K562 (cell line): ENCODE measurements at regions not wholly inside any gene's neighbourhood (a gene's known extent, or its start where the extent isn't known, plus 50 kb on each side); places are given as distances from the start of the nearest gene placed in this dataset.

Experiments
- ATAC-seq: fragments of 200-7000 bp; cut with Tn5 transposase; 3 replicates; pipeline ENCODE4 v1.9.1; 2020; ENCODE audit warnings: moderate library complexity
- BruUV-seq: library from RNA; stranded (reverse); fragments of 400-500 nt; replicated peaks from 2 replicates; lab custom pipeline; 2021; lab: Mats Ljungman, UMichigan
- CTCF ChIA-PET: fragments of 300-600 bp; formaldehyde crosslinking; extraction: SDS; loops from one replicate; lab custom pipeline; 2021; ENCODE audit warnings: low intra/inter-chr PET ratio; lab: Yijun Ruan, JAX
- POLR2A ChIA-PET: fragments of 300-600, 350-650 bp; sonication (Branson Sonifier 250); formaldehyde crosslinking; extraction: SDS; loops from one replicate; lab custom pipeline; 2021; ENCODE audit warnings: antibody characterized with exemption, inconsistent platforms; lab: Yijun Ruan, JAX
- DNase-seq, 4 experiments: peaks; one replicate each; pipeline versions ENCODE4 v3.0.0 to v3.0.0-alpha.2; 2011 to 2018; ENCODE audit warnings: low spot score in 3 of 4, mixed read lengths in 3 of 4; ENCODE audit errors: extremely low read depth in 1 of 4
- FAIRE-seq: peaks from 2 replicates; lab custom pipeline; 2011; peaks lifted over from hg19 to GRCh38; lab: Jason Lieb, UNC
- H2AFZ ChIP-seq: 2 replicates; pipeline ENCODE4 v1.6.0; 2011; ENCODE audit warnings: low read depth, low read length, control low read depth, inconsistent platforms
- H3K27ac ChIP-seq: fragments of 200-600 bp; 3 replicates; pipeline ENCODE4 v1.8.0; 2011; ENCODE audit warnings: low read depth, mild to moderate bottlenecking, control low read depth, inconsistent platforms, low read length, moderate library complexity, mixed read lengths; ENCODE audit errors: extremely low read depth
- H3K27me3 ChIP-seq, 2 experiments: fragments of 300-600 bp in 1 of 2; 2 replicates in 1 of 2; 3 replicates in 1 of 2; pipeline versions ENCODE4 v1.6.0 to v1.8.0; 2011; ENCODE audit warnings: inconsistent platforms in 2 of 2, low read length in 2 of 2, mild to moderate bottlenecking in 1 of 2, mixed read lengths in 1 of 2, moderate library complexity in 1 of 2; ENCODE audit not compliant: control insufficient read depth in 2 of 2, insufficient read depth in 2 of 2
- H3K36me3 ChIP-seq: fragments of 300-600 bp; 3 replicates; pipeline ENCODE4 v1.8.0; 2011; ENCODE audit warnings: mild to moderate bottlenecking, low read length, inconsistent platforms; ENCODE audit not compliant: control insufficient read depth, insufficient read depth
- H3K4me1 ChIP-seq, 2 experiments: fragments of 200-600 bp in 1 of 2; replicated peaks in 1 of 2; 2 replicates in 1 of 2; 3 replicates in 1 of 2; pipeline versions ENCODE4 v1.5.1 to v1.8.0; 2011; ENCODE audit warnings: inconsistent platforms in 2 of 2, low read length in 2 of 2, mild to moderate bottlenecking in 1 of 2, mixed read lengths in 1 of 2, moderate library complexity in 1 of 2; ENCODE audit not compliant: control insufficient read depth in 2 of 2, insufficient read depth in 2 of 2
- H3K4me2 ChIP-seq: 2 replicates; pipeline ENCODE4 v1.6.1; 2011; ENCODE audit warnings: low read length, control low read depth, inconsistent platforms, mixed read lengths; ENCODE audit not compliant: insufficient read depth
- H3K4me3 ChIP-seq: fragments of 200-600 bp; sonication (generic), shearing (Covaris generic); 2 replicates; pipeline ENCODE4 v1.5.1; 2016; ENCODE audit warnings: control low read depth, inconsistent platforms
- H3K79me2 ChIP-seq: fragments of 200-600 bp; 3 replicates; pipeline ENCODE4 v1.8.0; 2011; ENCODE audit warnings: low read length, inconsistent platforms; ENCODE audit not compliant: control insufficient read depth, insufficient read depth
- H3K9ac ChIP-seq, 2 experiments: 2 replicates each; pipeline versions ENCODE4 v1.6.0 to v1.6.1; 2011; ENCODE audit warnings: low read depth in 2 of 2, low read length in 2 of 2, control low read depth in 1 of 2, inconsistent platforms in 1 of 2, mild to moderate bottlenecking in 1 of 2, mixed read lengths in 1 of 2; ENCODE audit not compliant: insufficient read depth in 1 of 2
- H3K9me1 ChIP-seq: one replicate; pipeline ENCODE4 v1.6.0; 2011; ENCODE audit warnings: inconsistent platforms, mild to moderate bottlenecking, low read length, moderate library complexity; ENCODE audit not compliant: control insufficient read depth, insufficient read depth
- H3K9me3 ChIP-seq: replicated peaks from 2 replicates; pipeline ENCODE4 v1.5.1; 2011; ENCODE audit warnings: low read depth, low read length, inconsistent platforms; ENCODE audit not compliant: control insufficient read depth, insufficient read depth
- H4K20me1 ChIP-seq: replicated peaks from 2 replicates; pipeline ENCODE4 v1.6.1; 2011; ENCODE audit warnings: low read length, inconsistent platforms, mixed read lengths; ENCODE audit not compliant: control insufficient read depth, insufficient read depth
- ARNT ChIP-seq, 2 experiments: fragments of 450-650 bp; IDR thresholded peaks; 2 replicates each; pipeline ENCODE4 v1.6.1; 2016; ENCODE audit warnings: mild to moderate bottlenecking in 1 of 2
- SLC30A9 ChIP-seq: fragments of 250-450 bp; sonication (Bioruptor Pico); IDR thresholded peaks from 2 replicates; pipeline ENCODE4 v1.8.0; 2022; ENCODE audit warnings: mild to moderate bottlenecking, moderate library complexity
- SRF ChIP-seq, 2 experiments: fragments of 250-450, 450-650 bp in 1 of 2; sonication (Bioruptor Pico) in 1 of 2; sonication (generic) in 1 of 2; formaldehyde crosslinking; IDR thresholded peaks; 2 replicates each; pipeline versions ENCODE4 v1.5.0 to v1.5.1; 2020 to 2022; ENCODE audit warnings: mild to moderate bottlenecking in 1 of 2, missing genetic modification reagents in 1 of 2
- WGBS: fragments of 100-300 bp; shearing (Covaris generic); methylation state at CpG from one replicate; pipeline ENCODE4 v1.1.6; 2016; ENCODE audit warnings: low coverage, mixed read lengths; ENCODE audit not compliant: insufficient coverage; ENCODE audit errors: missing lambda C conversion rate; 5-methylcytosine and 5-hydroxymethylcytosine counted together
- in situ Hi-C: fragments of 300-500 bp; cut with MboI; formaldehyde crosslinking; loops from 4 replicates; pipeline ENCODE4 v1.15.0; 2018; ENCODE audit warnings: inconsistent platforms, mixed read lengths
- intact Hi-C: fragments of 100-400 bp; cut with micrococcal nuclease; formaldehyde crosslinking; loops from 2 replicates; pipeline ENCODE4 v1.14.2; 2022
- TF ChIP-seq, protein P1 (sequence below): fragments of 250-450 bp; sonication (Bioruptor Pico); IDR thresholded peaks from 2 replicates; pipeline ENCODE4 v1.9.0; 2021; ENCODE audit warnings: mild to moderate bottlenecking
- TF ChIP-seq, protein P2 (sequence below): fragments of 250-450 bp; sonication (Bioruptor Pico); IDR thresholded peaks from 2 replicates; pipeline ENCODE4 v1.9.0; 2021; ENCODE audit warnings: mild to moderate bottlenecking, inconsistent platforms
- TF ChIP-seq, protein P3 (sequence below): fragments of 200-800 bp; sonication (Bioruptor generic); IDR thresholded peaks from 2 replicates; pipeline ENCODE4 v1.6.1; 2017; ENCODE audit warnings: missing genetic modification characterization, missing compliant biosample characterization

DNA sequence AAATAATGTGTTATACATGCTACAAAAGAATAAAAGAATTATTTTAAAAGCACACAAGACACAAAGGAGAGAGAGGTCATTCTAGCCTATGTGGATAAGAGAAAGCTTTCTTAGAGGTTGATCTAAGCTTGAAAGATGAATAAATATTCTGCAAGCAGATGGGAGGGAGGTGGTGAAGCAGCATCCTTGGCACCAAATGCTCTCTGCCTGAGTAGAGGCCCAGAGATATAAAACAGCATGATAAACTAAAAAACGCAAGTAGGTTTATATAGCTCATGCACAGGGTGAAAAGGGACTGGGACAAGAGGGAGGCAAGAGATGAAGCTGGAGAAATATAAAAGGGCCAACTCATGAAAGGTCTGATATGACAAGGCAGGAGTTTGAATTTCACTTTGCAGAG is 283.2 kb upstream of the POU5F2 start:
- 0% methylated on average over 1 of the region's 1 CpG for WGBS
- TF ChIP-seq SLC30A9 (CRISPR knock-in tag) = no peak
- TF ChIP-seq, protein P1, sequence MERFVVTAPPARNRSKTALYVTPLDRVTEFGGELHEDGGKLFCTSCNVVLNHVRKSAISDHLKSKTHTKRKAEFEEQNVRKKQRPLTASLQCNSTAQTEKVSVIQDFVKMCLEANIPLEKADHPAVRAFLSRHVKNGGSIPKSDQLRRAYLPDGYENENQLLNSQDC (CRISPR knock-in tag) = no peak
- TF ChIP-seq, all 486 proteins: peak for 0
- Histone ChIP-seq H3K9ac (no peak overlapping the region), H3K27me3 (no peaks in the 10 kb centered on the region), H2AFZ (no peak overlapping the region), H3K4me1 (no peaks in the 10 kb centered on the region), H3K36me3 (no peaks in the 10 kb centered on the region), H3K79me2 (no peaks in the 10 kb centered on the region), H3K9me1 (no peaks in the 10 kb centered on the region), H3K4me2 (no peak overlapping the region), H3K27ac (no peak overlapping the region), H3K4me3 (no peak overlapping the region), H4K20me1 (no peaks in the 10 kb centered on the region), H3K9me3 (no peaks in the 10 kb centered on the region)
- ATAC-seq (no peak), FAIRE-seq (no peak), DNase-seq (no peak)
- intact Hi-C loops = no loop called here
- no TSS peak for BruUV-seq
- POLR2A ChIA-PET = interaction anchor here (0.6 kb wide), 1 partner anchor 360 kb away, joined by 3 read pairs; no protein-coding TSS in a partner anchor
- in situ Hi-C loops = no loop called here
- CTCF ChIA-PET = no interaction called here

DNA sequence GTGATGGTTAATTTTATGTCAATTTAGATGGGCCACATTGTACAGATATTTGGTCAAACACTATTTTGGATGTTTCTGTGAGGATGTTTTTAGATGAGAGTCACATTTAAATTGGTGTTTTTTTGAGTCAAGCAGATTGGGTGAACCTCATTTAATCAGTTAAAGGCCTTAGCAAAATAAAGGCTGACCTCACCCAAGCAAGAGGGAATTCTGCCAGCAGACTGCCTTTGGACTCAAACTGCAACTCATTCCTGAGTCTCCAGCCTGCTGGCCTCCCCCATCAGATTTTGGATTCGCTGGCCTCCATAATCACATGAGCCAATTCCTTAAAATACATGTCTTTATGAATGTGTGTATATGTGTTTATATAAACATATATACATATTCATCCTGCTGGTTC is 282.7 kb upstream of the POU5F2 start:
- WGBS = 12% methylated on average over 1 of the region's 1 CpG
- H4K20me1 ChIP-seq = no peaks in the 10 kb centered on the region
- TF ChIP-seq, protein P2, sequence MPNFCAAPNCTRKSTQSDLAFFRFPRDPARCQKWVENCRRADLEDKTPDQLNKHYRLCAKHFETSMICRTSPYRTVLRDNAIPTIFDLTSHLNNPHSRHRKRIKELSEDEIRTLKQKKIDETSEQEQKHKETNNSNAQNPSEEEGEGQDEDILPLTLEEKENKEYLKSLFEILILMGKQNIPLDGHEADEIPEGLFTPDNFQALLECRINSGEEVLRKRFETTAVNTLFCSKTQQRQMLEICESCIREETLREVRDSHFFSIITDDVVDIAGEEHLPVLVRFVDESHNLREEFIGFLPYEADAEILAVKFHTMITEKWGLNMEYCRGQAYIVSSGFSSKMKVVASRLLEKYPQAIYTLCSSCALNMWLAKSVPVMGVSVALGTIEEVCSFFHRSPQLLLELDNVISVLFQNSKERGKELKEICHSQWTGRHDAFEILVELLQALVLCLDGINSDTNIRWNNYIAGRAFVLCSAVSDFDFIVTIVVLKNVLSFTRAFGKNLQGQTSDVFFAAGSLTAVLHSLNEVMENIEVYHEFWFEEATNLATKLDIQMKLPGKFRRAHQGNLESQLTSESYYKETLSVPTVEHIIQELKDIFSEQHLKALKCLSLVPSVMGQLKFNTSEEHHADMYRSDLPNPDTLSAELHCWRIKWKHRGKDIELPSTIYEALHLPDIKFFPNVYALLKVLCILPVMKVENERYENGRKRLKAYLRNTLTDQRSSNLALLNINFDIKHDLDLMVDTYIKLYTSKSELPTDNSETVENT (CRISPR knock-in tag) = no peak
- TF ChIP-seq SRF (CRISPR knock-in tag; IDR thresholded peaks at IDR 0.05) (no peak), ARNT (IDR thresholded peaks at IDR 0.05) (no peak)
- TF ChIP-seq, protein P3, sequence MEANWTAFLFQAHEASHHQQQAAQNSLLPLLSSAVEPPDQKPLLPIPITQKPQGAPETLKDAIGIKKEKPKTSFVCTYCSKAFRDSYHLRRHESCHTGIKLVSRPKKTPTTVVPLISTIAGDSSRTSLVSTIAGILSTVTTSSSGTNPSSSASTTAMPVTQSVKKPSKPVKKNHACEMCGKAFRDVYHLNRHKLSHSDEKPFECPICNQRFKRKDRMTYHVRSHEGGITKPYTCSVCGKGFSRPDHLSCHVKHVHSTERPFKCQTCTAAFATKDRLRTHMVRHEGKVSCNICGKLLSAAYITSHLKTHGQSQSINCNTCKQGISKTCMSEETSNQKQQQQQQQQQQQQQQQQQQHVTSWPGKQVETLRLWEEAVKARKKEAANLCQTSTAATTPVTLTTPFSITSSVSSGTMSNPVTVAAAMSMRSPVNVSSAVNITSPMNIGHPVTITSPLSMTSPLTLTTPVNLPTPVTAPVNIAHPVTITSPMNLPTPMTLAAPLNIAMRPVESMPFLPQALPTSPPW (CRISPR knock-in tag) = no peak
- TF ChIP-seq, all 486 proteins: peak for 0
- Histone ChIP-seq H3K4me3 (no peak overlapping the region), H3K27me3 (no peaks in the 10 kb centered on the region), H3K79me2 (no peaks in the 10 kb centered on the region), H3K36me3 (no peaks in the 10 kb centered on the region), H3K4me2 (no peak overlapping the region), H2AFZ (no peak overlapping the region), H3K27ac (no peak overlapping the region), H3K9me3 (no peaks in the 10 kb centered on the region), H3K9me1 (no peaks in the 10 kb centered on the region), H3K9ac (no peak overlapping the region), H3K4me1 (no peaks in the 10 kb centered on the region)
- ATAC-seq (no peak), DNase-seq (no peak), FAIRE-seq (no peak)
- no TSS peak for BruUV-seq
- ChIA-PET POLR2A (no interaction called here), CTCF (no interaction called here)
- intact Hi-C loops (no loop called here), in situ Hi-C loops (no loop called here)
